Anterior cingulate cortex (tissue), 58 donors: ENCODE measurements at regions not wholly inside any gene's neighbourhood (a gene's known extent, or its start where the extent isn't known, plus 50 kb on each side); places are given as distances from the start of the nearest gene placed in this dataset.

ENCODE experiments used
- DNase-seq, 58 donors: peaks; one replicate each; lab custom pipeline; 2025; lab: John Stamatoyannopoulos, UW

GRCh38 chr1:58888833-58889232, 105.0 kb upstream of the JUN start:
- no peak for DNase-seq

GRCh38 chr1:58890113-58890512, 106.3 kb upstream of the JUN start:
- no peak for DNase-seq

- no peak for DNase-seq
These were observed 106.8 kb upstream of the JUN start for GRCh38 chr1:58890609-58891008.

- DNase-seq, result no peak
These were observed 107.5 kb upstream of the JUN start for GRCh38 chr1:58891347-58891746.

GRCh38 chr1:58893257-58893869, 109.5 kb upstream of the JUN start:
- no peak for DNase-seq

GRCh38 chr1:58895082-58895481, 111.2 kb upstream of the JUN start:
- DNase-seq, result no peak

- DNase-seq, result peak in 3 of 58 donors; percentile 12 to 36 (median 24)
These were observed 111.8 kb upstream of the JUN start for GRCh38 chr1:58895559-58896145.

- DNase-seq, result peak in 11 of 58 donors; percentile 10 to 32 (median 23)
These were observed 112.7 kb upstream of the JUN start for GRCh38 chr1:58896246-58897183.

GRCh38 chr1:58898739-58899586, 115.1 kb upstream of the JUN start:
- peak in 2 of 58 donors; percentile 9 to 16 for DNase-seq

GRCh38 chr1:58899587-58900271, 115.9 kb upstream of the JUN start:
- no peak for DNase-seq

- DNase-seq, result no peak
These were observed 116.5 kb upstream of the JUN start for GRCh38 chr1:58900396-58900795.

- DNase-seq, result no peak
These were observed 117.2 kb upstream of the JUN start for GRCh38 chr1:58901008-58901407.

GRCh38 chr1:58902830-58903513, 119.1 kb upstream of the JUN start:
- DNase-seq, result peak in 1 of 58 donors; percentile 64

GRCh38 chr1:58903514-58904298, 119.9 kb upstream of the JUN start:
- DNase-seq, result peak; percentile 37 to 92 (median 84)

GRCh38 chr1:58904299-58905125, 120.7 kb upstream of the JUN start:
- no peak for DNase-seq

GRCh38 chr1:58905126-58905490, 121.3 kb upstream of the JUN start:
- DNase-seq, result no peak

- DNase-seq, result peak in 1 of 58 donors; percentile 51
These were observed 121.9 kb upstream of the JUN start for GRCh38 chr1:58905628-58906221.
